GM19452 (cell line): ENCODE measurements at regions not wholly inside any gene's neighbourhood (a gene's known extent, or its start where the extent isn't known, plus 50 kb on each side); places are given as distances from the start of the nearest gene placed in this dataset.
A peak's percentile ranks its signal among the peaks of the same experiment; 100 is the strongest.

Source experiments
- ATAC-seq: cut with Tn5 transposase; IDR thresholded peaks from one replicate; pipeline ENCODE4 v1.9.1; 2021; ENCODE audit not compliant: unreplicated experiment

- peak; percentile 64 for ATAC-seq
Observed at GRCh38 chr20:24773751-24774201, 175.3 kb upstream of the CST7 start.

DNA sequence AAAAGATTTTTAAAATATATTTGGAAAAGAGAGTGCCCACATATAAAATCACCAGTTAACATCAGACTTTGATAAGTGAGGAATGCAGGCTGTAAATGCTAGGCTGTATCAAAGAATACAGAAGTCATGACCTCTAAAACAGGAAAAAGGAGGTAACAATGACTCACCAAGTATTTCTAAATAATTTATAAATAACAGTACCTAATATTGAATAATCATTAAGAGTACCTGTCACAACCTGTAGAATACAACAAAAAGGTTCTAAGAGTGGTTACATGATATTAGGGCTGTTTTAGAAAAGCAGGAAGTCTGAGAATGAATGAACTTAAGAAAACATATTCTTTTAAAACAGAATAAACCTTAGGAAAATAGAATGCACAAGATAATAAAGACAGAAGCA lies 173.1 kb upstream of the CST7 start:
- ATAC-seq = no peak

- no peak for ATAC-seq
Observed at GRCh38 chr20:24776755-24777271, 172.3 kb upstream of the CST7 start.

DNA sequence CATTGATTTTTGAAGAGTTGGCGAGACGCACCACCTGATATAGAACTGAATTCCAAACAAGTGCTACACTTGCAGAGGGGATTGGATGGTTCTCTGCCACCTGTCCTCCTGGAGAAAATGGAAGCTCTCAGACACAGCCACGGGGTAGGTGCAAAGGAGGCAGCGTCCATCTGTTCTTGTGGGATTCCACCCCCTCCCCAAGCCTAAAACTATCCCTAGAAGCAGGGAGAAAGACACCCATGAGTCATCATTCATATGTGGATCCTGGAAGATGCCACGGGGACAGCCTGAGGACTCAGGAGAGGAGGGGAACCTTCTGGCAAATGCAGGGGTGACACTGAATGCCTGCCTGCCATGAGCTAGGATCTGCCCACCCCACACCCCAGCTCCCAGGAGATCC lies 171.3 kb upstream of the CST7 start:
- no peak for ATAC-seq

DNA sequence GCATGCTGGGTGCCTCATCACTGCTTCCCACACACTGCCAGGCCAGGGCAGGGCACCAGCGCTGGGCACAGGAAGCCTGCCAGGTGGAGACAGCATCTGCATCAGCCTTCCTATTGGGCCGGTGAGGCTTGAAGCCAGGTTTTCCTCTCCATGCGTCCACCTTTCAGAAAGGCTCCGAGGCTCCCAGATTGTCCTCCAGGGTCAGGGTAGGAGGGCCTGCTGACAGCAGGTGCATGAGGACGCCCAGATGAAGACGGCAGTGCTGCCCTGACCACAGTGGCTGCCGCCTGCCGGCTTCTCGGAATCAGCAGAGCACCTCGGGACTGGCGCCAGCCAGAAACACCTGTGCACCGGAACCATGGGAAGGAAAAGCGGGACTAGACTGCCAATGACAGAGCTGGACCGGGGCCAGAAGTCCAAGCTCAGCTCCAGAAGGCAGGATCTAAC lies 170.5 kb upstream of the CST7 start:
- no peak for ATAC-seq

GRCh38 chr20:24779131-24779530 lies 169.9 kb upstream of the CST7 start:
- ATAC-seq = no peak

GRCh38 chr20:24779946-24780345 lies 169.1 kb upstream of the CST7 start:
- no peak for ATAC-seq

DNA sequence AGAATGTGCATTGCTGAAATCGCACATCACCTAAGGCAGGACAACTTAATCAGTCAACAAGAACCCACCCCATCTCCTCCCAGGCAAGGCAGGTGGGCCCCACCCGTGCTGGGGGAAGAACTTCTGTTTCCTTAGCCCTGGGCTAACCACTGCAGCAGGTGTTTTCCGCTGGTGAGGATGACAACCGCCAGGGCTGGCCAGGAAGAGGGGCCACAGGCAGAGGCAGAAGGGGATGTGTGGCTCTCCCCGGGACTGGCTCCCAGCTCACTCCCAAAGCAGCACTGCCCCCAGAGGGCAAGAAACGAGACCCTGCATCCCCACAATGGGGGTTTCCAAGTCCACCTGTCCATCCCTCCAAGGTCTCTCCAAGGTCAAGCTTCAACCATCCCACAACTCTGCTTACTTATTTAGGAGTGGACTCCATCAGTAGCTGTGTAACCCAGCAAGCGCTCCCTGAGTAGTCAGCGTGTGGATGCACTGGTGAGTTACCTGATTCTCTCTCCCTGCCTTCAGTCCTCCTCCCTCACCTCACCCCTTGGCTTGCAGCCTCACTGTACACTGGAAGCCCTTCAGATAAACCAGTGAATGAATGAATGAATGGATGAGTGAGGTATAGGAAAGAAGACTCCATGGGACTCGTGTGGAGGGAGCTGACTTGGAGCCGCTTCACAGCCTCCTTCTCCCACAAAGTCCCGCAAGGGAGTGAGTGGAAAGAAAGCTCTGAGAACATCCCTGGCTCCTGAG lies 168.2 kb upstream of the CST7 start:
- ATAC-seq = no peak

DNA sequence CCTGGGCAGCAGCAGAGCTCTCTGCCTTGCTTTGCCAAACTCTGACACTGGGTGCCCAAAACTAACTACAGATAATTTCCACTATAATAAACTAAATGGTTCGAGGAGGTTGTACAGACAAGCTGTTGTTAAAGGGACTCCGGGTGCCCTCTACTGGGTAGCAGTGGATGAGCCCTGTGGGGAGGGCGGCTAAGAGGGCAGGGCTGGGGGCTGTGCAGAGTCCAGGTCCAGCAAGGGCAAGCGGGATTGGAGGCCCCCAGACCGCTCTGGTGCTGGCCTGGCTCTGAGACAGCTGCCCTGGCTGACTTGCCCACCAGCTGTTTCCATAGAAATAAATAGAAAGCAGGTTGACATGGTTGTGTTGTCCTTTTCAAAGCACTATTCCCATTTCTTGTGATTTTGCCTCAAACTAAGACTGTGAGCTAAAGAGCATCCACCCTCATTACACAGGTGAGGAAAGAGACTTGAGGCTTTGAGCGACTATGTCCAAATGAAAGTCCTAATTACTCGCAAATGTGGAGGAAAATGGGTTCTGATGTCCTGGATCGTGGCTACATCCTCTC lies 167.6 kb upstream of the CST7 start:
- ATAC-seq = no peak

- no peak for ATAC-seq
Observed at GRCh38 chr20:24782301-24782700, 166.8 kb upstream of the CST7 start.

DNA sequence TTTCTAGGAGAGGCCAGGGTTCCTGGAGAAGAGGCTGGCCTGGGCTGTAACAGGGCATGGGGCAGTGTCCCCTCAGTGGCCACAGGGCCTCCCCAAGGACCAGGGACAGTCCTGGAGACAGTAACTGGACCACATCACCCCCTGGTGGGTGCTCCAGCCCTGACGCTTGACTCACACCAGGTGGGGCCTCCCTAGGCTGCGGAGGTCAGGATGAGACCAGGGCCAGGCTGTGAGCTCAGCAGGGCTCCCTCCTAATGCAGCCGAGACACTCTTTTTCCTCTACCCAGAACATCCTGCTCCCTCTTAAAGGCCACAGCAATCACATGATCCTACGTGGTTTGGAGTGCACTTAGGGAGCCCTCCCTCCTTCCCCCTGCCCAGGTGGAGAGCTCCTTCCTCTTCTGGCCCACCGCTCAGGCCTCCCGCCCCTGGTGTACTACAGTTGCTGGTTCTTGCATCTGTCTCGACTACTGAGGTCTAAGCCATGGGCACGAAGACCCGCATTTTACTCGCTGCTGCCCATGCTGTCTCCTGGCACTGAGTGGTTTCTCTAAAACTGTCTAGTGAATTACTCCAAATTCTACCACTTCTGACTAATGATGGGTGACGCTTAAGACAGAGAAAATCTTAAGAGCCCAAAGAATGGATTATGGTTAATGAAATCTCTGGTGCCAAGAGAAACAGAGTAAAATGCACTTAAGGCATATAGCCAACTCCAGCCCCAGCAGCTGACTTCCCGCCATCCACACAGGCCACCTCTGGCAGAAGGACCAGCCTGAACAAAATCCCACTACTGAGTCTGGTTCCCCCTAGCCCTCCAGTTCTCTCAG lies 166.1 kb upstream of the CST7 start:
- ATAC-seq = no peak

DNA sequence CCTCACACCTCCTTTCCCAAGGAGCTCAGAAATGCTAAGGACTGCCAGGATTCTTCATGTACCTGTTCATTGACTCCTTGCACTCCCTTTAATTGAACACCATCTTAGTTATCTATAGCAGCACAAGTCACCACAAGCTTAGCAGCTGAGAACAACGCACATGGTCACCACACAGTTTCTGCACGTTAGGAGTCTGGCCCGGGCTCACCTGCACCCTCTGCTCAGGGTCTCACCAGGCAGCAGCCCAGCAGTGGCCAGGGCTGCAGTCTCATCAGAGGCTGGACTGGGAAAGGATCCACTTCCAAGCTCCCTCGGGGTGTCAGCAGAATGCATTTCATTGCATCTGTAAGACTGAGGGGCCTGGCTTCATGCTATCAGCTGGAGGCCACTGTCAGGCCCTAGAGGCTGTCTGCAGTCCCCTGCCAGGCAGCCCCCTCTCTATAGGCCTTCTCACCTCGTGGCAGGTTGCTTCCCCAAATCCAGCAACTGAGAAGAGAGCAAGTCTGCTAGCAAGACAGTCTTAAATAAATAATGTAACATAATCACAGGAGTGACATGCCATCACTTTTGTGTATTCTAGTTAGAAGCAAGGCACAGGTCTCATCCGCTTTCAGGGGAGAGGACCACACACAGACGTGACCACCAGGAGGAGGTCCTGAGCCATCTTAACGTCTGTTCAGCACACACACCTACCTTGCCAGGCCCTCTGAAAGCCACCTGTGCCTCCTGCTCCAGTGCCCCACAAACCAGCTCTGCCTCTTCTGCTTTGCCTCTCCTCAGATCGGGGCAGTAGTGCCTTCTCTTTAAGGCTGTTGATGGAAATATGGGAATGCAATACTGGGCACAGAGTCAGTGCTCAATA lies 165.2 kb upstream of the CST7 start:
- peak; percentile 62 for ATAC-seq

- peak; percentile 11 for ATAC-seq
Observed at GRCh38 chr20:24784607-24785006, 164.5 kb upstream of the CST7 start.

DNA sequence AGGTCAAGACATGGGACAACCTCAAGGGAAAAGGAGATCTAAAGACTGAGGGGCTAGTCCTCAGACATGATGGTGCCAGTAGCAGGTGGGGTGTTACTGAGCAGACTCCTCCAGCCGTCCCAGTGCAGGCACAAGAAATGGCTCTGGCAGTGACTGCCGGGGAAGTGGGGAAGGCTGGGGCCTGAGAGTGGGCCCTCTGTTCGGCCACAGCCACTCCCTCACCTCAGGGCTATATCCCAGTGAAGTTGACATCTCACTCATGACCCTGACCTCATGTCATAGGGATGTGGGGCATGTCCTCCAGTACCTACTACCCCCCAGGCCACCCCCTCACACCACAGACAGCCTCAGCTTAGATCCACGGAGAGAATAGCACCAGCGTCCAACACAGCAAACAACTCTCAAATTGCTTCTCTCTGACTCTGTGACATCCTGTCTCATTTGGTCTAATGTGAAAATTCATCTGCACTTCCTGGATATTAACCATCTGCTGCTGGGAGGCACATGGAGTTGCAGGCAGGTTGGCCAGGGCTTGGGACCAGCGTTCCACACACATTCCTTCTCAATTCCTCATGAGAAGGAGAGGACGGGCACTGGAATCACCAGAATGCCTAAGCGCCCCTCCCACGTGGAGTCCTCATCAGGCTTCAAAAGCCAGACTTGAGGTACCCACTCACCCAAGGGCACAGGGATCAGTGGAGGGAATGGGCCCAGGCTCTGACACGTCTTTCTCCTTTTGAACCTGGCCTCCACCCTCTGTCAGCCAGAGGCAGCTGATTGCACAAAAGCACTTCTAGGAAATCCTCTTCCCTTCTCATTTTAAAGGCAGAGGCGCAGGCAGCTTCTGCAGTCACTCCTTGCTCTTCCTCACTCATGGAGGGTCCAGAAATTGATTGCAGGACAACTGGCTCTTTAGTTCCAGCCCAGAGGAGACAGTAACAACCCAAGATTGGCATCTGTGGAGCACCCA lies 163.6 kb upstream of the CST7 start:
- no peak for ATAC-seq

DNA sequence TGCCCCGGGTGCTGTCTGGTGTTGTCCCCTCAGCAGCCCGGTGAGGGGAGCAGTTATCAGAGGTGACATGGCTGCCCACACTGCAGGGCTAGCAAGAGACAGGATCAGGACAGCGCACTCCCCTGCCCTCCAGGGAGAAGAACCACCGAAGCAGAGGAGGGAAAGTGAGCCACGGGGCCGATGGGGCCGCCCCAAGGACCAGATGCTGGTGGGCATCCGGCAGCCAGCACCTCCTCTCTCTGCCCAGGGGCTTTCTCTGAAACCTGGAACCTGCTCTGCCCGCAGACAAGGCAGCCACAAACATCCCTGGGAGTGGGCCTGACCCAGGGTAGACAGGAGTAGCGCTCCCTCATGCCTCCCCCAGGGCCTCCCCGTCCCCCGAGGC lies 163.0 kb upstream of the CST7 start:
- no peak for ATAC-seq

- no peak for ATAC-seq
Observed at GRCh38 chr20:24786646-24787045, 162.4 kb upstream of the CST7 start.

- no peak for ATAC-seq
Observed at GRCh38 chr20:24787071-24787470, 162.0 kb upstream of the CST7 start.

GRCh38 chr20:24787621-24788020 lies 161.4 kb upstream of the CST7 start:
- ATAC-seq = no peak

DNA sequence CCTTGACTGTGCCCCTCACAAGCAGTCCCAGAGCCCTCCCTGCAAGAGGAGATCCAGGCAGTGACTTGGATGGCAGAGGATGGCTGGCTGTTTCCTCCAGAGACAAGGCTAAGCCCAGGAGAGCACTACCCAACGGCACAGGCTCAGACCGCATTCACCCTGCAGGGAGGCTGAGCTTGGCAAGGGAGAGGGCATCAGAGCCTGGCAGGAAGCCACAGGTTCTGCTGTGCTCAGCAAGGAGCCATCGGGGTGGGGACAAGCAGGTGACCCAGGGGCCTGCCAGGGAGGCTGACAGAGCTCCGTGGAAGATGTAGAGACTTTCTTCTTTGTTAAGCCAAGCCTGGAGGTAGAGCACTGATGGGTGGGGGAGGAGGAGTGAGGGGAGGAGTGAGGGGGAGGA lies 159.2 kb upstream of the CST7 start:
- no peak for ATAC-seq
